Tongue (tissue), 1 donor: ENCODE measurements at regions not wholly inside any gene's neighbourhood (a gene's known extent, or its start where the extent isn't known, plus 50 kb on each side); places are given as distances from the start of the nearest gene placed in this dataset.
A peak's percentile ranks its signal among the peaks of the same experiment; 100 is the strongest.

Source experiments
- DNase-seq: peaks from one replicate; pipeline ENCODE4 v3.0.0-alpha.2; 2015

GRCh38 chr17:413016-413350, 60.4 kb upstream of the RPH3AL start:
- no peak for DNase-seq

DNA sequence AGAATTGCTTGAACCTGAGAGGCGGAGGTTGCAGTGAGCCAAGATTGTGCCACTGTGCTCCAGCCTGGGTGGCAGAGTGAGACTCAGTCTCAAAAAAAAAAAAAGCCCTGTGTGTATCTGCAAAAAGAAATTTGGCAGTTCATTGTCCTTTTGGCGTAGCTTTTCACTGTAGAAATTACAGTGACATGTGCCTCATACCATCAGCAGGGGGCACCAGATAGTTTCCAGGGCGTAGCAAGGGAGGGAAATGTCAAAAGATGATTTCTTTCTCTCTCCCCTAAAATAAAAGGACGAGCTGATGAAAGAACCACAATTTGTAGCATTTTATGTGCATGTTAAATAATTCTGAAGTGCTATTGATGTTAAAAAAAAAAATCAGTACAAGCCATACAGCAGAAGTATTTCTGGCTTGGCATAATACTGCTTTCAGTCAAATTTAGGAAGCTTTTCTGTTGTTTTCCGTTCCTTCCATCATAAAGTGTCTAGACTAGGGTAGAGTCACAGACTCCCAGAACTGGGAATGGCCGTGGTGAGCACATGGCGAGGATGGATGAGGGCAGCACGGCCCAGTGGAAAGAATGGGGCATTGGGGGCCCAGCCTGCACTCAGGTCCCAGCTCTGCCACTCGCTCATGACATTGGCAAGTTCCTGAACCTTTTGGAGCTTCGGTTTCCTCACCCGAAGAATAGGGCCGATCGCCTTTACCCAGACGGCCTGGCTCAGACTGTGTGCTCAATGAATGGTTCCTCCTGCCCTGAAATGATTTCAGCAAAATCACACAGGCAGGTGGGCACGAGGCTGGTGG, 59.8 kb upstream of the RPH3AL start:
- DNase-seq, result peak; percentile 88

DNA sequence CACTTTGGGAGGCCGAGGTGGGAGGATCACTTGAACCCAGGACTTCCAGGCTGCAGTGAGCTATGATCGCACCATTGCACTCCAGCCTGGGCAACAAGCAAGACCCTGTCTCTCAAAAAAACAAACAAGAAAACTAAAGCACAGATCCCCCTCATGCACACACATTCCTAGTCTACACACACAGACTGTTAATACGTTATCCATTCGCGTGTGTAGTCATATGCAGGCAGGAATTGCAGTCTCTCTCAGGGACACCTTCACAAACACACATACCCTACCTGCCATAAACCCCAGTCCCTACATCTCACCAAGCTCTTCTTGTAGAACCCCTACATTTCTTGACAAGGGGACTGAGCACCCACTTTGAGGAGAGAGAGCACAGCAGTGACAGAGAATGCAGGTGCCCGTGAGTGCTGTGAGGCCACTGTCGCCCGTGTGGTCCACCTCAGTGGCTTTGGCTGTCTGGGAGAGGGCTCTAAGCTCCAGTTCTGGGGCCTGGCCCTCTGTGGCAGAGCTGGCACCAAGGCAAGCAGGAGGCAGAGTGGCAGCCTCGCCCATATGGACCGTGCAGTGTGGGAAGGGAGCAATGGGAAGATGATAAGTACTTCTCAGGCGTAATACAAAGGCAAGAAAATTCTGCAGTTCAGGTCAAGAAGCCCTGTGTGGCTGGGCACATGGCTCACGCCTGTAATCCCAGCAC, 59.0 kb upstream of the RPH3AL start:
- no peak for DNase-seq

DNA sequence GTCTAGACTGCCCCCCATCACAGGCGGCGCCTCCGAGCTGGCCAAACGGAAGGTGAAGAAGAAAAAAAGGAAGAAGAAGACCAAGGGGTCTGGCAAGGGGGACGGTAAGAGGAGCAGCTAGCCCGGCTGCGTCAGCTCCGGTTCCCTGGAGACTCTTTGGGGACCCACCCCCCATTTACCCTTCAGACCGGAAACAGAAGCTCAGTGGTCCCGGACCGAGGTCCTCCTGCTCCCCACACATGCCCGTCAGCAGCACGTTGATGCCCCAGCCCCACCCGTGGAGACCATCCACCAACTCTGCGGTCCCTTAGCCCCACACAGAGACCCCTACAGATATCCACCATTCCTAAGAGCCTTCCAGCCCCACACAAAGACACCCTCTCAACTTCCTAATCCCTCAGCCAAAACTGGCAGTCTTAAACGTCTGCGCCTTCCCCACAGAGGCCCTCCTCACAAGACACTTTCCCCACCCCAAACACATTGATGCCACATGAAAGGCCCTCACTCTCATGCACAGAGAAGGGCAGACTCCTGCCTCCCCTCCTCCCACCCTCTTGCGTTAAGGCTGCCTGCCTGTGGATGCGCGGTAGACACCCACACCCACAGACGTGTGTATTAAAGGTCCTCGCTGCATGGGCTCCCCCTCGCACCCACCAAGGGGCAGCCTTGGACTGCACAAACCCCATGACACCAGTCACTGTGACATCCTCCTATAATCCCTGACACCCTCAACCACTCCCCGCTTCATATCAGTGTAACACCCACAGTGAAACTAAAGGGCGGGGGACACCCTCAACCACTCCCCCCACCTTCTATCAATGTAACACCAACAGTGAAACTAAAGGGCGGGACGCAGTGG, 58.2 kb upstream of the RPH3AL start:
- peak; percentile 32 for DNase-seq

DNA sequence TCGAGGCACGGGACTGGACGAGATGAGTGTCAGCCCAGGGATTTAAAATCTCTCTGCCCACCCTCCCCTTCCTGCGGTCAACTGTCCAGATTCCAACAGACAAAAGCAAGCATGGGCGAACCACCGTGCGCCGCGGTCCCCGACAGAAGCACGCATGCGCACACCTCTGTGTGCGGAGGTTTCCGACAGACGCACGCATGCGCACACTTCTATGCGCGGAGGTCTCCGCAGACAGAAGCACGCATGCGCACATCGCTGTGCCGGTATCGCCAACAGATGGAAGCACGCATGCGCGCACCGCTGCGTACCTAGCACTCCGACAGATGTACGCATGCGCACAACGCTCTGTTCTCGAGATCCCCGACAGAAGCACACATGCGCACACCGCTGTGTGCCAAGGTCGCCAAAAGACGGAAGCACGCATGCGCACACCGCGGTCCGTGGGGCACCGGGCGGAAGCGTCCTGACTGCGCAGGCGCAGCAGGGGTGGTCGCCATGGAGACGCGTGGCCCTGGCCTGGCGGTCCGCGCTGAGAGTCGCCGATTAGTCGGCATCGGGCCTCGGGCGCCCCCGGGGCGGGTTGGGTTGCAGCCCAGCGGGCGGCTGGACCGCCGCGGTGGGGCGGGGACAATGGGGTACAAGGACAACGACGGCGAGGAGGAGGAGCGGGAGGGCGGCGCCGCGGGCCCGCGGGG, 57.4 kb upstream of the RPH3AL start:
- peak; percentile 100 for DNase-seq

DNA sequence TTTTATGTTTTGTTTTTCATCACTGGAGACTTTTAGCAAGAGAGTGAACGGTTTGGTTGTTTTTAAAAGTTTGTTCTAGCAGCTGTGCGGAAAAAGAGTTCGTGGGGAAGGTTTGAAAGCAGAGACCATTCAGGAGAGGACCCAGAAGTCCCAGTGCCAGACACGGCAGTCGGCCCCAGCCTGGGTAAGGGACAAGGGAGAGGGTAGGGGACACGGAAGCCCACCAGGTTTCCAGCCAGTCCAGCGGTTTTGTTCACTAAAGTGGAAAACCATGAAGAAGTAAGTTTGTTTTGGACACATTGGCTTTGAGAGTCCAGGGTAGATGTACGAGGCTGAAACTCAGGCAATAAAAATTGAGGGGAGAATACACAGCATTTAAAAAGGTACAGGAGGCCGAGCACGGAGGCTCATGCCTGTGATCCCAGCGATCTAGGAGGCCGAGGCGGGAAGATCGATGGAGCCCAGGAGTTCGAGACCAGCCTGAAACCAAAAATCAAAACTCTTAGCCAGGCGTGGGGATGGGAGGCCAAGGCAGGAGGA, 56.8 kb upstream of the RPH3AL start:
- DNase-seq, result no peak

- DNase-seq, result no peak
These were observed 52.1 kb upstream of the RPH3AL start for GRCh38 chr17:404703-405102.
